Stimulated activated CD4-positive, alpha-beta T cell treated with anti-CD3 and anti-CD28 coated beads, Interleukin-1b, Interleukin-23, amount 100 ng/mL, for 4 hours (primary cell): ENCODE measurements at regions not wholly inside any gene's neighbourhood (a gene's known extent, or its start where the extent isn't known, plus 50 kb on each side); places are given as distances from the start of the nearest gene placed in this dataset.

Experiments used
- DNase-seq, 2 donors: peaks; one replicate each; pipeline ENCODE4 v3.0.0-alpha.2; 2020; ENCODE audit warnings: low read depth in 2 of 2

DNA sequence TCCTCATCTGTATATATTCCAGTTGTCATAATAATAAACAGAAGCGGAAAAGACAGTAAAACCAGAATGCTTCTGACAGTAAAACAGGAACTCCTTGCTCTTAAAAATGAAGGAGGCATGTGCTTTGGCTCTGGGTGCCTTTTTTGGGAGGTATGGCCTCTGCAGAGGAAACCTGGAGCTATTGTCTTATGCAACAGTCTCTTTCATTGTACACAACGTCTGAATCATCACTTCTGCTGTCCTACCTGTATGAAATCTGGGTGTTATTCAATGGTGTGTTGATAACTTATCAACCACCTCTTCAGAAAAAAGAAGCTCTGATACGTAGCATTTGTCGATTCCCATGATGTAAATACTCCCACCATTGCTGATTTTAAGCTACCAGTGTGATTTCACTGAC lies 64.8 kb downstream of the CDCA7 start:
- DNase-seq: no peak

GRCh38 chr2:173424886-173425285 lies 70.2 kb downstream of the CDCA7 start:
- no peak for DNase-seq

DNA sequence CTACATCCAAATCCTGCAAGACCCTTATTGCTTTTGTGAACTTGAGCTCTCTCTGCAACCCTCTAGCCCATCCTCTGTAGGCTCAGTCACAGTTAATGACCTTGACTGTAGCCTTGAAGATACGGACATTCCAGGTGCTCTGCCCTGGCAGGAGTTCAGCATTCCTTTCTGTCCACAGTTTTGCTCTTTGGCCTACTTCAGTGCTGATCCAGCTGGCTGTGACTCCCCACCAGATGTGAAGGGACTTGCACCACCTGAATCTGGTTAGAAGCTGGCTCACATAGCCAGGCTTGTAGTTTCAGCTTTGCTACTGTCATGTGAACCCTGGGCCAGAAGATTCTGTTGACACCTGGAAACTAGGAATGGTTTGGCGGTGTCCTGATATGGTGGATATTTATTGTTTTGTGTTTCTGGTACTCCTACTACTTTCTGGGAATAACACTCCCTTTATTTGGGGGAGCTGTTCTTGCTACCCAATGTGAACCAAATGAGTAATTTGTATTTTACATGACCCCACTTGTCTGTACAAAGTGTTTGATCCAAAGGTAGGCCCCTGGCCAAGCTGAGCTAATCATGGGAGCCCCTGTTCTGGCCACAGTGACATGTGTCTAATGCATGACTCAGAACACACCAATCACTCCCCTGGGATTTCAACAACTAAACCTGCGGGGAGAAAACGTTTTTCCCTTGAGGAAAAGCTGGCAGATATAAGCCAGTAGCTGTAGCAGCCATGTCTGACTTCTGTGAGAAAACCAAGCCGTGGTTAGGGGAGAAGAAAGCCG lies 73.4 kb downstream of the CDCA7 start:
- no peak for DNase-seq

DNA sequence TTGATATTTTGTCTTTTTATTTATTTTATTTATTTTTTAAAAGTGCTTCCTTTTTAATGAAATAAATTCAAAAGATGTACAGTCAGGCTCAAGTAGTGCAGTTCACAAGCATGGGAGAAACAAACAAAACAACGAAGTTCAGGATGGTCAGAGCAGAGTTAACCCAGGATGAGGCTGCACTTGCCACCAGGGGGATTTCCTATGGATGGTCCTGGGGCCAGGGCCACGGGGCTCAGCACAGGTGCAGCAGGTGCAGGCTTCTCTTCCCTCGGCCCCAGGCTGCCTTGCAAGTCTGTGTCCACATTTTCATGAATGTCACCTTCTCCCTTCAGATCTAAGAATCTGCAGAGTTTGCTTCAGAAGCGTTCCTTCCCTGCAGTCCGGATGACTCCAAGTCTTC lies 76.5 kb downstream of the CDCA7 start:
- no peak for DNase-seq

DNA sequence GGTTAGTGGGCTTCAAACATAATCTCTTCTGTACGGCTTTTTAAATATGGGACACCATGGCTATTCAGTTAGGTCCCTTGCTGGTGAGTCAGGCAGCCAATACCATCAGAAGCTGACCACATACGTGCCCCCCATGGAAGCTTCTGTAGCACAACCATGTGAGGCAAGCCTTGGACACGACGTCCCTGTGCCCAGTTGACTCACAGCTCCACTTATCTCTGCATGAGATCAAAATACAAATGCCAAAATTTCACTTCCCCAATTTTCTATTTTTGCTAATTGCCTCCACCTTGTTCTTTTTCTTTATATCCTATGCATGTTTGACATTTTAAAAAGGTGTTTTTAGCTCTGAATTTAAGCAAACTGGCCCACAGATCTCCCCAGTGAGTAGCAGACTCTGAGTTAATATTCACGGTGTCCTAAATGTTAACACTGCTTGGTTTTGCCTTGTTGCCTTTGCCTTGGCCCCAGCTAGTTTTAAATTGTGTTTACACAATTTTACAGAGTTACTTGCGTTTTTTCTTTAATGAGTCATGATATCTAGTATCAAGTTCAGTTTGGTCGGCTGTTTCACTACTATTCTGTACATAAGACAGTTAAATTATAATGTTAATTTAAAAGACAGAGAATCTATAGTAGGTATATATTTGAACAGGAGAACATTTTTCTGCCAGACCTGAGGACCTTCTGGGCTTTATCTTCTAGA lies 77.5 kb downstream of the CDCA7 start:
- DNase-seq: no peak

- DNase-seq: no peak
Observed at GRCh38 chr2:173434762-173435569, 80.3 kb downstream of the CDCA7 start.

DNA sequence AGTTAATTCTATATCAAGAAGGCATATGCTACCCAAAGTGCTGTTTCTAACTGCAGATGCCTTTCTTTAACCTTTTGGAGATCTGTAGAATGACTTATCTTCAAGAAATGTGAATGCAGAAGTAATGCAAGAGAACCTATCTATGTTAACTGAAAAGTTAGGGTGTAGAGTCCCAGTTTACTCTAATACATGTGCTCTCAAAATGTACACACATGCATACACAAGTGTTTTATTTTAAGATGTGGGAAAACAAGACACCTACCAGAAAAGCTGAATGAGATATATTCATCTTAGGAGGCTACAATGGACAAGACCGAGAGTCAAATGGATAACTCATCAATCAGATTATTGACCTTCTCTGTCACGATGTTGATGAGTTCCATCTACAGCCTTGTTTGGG lies 80.9 kb downstream of the CDCA7 start:
- no peak for DNase-seq

DNA sequence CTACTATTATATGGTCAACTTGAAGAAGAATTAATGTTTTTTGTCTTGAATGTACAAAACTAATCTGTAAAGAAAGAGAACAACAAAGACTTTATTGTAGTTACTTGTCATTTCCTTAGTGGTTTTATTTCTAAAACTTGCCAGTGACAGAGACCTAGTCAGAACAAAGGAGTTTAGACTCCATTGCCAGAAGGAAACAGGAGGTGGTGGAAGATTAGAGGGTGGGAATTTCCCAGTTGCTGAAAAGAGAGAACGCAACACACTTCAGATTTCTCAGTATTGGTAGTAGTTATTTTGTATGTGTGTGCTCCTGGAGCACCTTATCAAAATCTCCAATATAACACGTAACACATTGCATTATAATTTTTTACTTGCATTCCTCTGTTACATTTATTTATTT lies 81.4 kb downstream of the CDCA7 start:
- no peak for DNase-seq

DNA sequence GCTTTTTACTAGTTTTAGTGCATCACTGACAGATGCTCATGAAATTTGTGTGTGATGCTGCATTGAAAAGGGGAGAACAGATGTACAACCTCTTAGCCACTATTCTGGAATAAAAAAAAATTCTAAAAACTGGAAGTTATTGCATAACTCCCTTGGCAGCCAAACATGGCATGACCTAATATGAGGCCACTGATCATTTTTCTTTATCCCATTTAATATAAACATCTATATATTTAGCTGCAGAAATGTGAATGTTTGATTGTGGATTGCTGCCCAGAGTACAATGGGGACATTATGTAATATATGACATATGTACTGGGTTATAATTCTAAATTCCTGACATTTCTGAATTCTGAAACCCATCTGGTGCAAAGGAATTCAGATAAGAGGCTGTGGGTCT lies 86.5 kb downstream of the CDCA7 start:
- DNase-seq: no peak

DNA sequence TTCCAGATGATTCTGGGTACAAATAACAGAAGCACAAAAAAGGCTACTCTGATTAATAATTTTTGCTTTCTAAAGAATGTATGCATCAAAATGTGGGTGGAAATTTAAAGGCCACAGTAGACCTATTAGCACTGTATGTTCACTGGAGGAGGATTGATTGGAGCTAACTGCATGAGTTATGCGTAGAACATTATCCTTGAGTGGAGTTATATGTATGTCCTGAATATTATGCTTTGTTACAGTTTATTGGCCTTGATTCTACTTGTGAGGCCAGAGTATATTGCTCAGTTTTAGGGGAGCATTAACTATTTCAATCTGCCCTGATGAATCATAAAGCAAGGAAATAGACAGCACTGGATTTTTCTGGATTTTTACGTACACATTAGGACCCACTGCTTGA lies 87.9 kb downstream of the CDCA7 start:
- DNase-seq: no peak

DNA sequence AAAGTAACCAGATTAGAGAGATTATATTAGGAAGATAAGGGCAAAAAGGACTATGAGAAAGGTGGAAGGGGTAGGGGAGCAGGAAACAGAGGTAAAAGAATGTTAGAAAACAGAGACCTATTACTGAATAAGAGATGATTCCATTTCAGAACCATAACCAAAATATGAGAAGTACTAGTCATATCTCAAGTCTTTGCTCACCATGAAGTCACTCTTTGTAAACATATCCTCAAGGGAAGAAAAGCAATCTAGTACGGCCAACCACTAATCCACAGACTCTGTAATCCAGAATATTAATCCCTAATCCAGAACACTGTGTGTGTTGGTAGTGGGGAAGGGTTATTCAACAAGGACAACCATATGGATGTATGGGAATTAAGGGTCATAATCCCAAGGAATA lies 92.0 kb downstream of the CDCA7 start:
- DNase-seq: no peak

GRCh38 chr2:173448938-173449471 lies 94.3 kb downstream of the CDCA7 start:
- DNase-seq: peak in 1 of 2 donors; percentile 29

GRCh38 chr2:173451118-173451517 lies 96.4 kb downstream of the CDCA7 start:
- no peak for DNase-seq

- DNase-seq: no peak
Observed at GRCh38 chr2:173451941-173452340, 97.3 kb downstream of the CDCA7 start.

- no peak for DNase-seq
Observed at GRCh38 chr2:173452416-173452815, 97.7 kb downstream of the CDCA7 start.

DNA sequence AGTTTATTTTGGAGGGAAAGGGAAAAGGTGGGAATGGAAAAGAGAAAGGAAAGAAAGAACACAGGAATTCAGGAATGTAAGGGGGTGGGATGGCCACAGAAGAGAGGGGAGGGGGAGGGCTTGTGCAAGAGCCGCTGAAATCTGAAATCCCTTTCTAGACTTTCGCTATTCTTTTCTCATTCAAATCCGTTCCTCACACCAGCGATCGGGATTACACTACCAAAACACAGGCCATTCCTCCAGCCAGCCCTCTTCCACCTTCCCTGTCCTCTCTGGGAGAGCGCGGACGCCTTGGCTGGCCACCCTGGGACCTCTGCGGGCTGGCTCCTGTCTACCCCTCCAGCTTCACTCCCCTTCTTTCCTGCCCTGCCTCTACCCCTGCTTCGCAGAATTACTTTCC lies 102.3 kb downstream of the CDCA7 start:
- DNase-seq: no peak

DNA sequence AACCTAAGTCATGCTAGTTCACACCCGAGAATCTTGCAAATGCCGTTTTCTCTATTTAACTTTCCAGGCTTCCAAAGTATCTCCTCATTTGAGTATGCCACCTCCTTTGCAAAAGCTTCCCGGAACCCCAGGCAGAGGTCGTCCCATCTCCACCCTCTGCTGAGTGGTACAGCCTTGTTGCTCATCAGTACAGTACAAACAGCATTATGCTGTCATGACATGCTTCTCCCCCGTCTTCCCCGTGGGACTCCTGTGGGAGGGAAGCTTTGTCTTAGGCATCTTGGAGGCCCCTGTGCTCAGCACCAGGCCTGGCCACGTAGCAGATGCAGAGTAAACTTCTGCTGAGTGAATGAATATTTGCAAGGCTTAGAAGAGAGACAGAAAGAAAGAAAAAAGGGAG lies 102.7 kb downstream of the CDCA7 start:
- DNase-seq: no peak

GRCh38 chr2:173458991-173459780 lies 104.5 kb downstream of the CDCA7 start:
- DNase-seq: no peak

DNA sequence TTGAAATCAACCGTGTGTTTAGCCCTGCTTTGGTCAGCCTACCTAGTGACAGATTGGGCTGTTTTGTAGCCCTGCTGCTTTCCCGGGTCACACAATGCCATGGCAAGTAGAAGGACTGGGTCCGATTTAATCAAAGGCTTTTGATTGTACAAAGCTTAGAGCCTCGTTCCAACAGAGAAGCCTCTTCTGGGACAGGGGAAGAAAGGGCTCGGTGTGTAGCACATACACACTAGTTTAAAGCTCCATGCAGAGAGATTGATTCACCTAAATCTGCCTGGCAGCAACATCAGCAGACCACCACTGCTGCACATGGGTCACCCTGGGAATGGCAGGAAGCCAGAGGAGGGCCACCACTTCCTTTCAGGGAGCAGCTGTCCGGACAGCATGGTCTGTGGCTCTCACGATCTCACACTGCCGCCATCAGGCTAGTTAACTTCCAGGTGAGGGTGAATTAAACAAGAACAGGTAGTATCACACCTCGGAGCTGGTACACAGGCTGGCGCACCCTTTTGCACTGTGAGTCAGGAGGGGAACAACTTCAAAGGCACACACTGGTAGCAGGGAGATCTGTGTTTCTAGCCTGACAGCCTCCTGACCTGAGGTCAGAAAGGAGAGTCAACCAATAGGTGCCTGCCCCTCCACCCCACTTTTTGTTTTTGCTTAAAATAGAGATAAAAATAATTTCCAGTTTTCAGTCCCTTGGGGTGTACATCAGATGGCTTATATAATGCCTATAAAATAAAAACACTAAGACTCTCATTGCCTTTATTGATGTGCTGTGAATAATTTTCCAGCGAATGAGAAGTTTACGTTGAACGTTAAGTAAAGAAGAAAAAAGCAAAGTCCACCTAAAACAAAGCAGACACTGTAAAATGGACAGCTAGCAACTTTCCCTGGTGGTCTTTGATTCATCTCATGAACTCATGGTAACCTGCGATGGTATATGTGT lies 108.5 kb downstream of the CDCA7 start:
- no peak for DNase-seq

DNA sequence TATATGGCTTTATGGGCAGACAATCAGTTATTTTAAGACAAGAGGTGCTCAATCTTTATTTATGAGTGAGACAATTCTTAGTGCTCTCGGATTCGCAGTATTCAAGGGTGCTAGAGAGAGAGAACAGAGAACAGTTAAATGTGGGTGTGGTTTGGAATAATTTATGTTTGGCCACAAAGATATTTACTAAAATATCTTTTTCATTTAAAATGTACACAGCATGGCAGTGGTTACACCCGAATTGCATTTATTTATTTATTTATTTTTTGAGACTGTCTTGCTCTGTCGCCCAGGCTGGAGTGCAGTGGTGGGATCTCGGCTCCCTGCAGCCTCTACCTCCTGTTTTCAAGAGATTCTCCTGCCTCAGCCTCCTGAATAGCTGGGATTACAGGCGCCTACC lies 109.2 kb downstream of the CDCA7 start:
- no peak for DNase-seq
